ENCODE measurements at regions not wholly inside any gene's neighbourhood (a gene's known extent, or its start where the extent isn't known, plus 50 kb on each side); places are given as distances from the start of the nearest gene placed in this dataset.

DNA sequence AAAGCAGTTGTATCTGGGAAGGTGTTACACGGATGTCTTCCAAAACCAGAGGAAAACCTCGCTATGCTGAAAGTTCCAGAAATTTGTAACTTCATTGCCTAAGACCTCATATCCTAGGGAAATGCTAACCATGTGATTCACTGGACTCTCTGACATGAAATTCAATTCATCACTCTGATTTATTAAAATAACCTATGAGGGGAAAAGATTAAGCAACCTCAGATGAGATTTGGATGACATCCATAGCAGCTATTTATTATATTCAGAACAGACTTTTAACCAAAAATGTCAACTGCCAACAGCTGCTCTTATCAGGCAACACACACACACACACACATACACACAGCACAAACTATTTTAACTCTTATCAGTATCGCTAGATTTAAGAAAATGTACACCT is 1006.4 kb upstream of the CTNND2 start:
- Histone ChIP-seq H3K4me3 (ENCODE audit: low read depth, low read length) (no peak overlapping the region), H3K4me1 (ENCODE audit: control insufficient read depth, insufficient read depth, low read length) (no peaks in the 10 kb centered on the region), H3K9me3 (ENCODE audit: control insufficient read depth, insufficient read depth, low read depth, low read length) (no peaks in the 10 kb centered on the region), H3K27ac (ENCODE audit: extremely low read depth, low read depth, low read length) (no peak overlapping the region), H3K36me3 (ENCODE audit: control insufficient read depth in 2 of 2, insufficient read depth in 1 of 2, low read length in 2 of 2) (no peaks in the 10 kb centered on the region)
- ChIA-PET POLR2A (no interaction called here), CTCF (no interaction called here)
- TF ChIP-seq ZNF324 (tag by site-specific recombination; IDR thresholded peaks at IDR 0.05) (no peak), YY1 (tag by site-specific recombination; IDR thresholded peaks at IDR 0.05) (no peak), SCRT1 (tag by site-specific recombination; IDR thresholded peaks at IDR 0.05; ENCODE audit: borderline replicate concordance) (no peak), ZNF560 (tag by site-specific recombination; IDR thresholded peaks at IDR 0.05; ENCODE audit: borderline replicate concordance) (no peak), ZNF558 (tag by site-specific recombination; IDR thresholded peaks at IDR 0.05) (no peak), ZNF473 (tag by site-specific recombination; IDR thresholded peaks at IDR 0.05) (no peak), ZNF184 (tag by site-specific recombination; IDR thresholded peaks at IDR 0.05) (no peak), ZNF658 (tag by site-specific recombination; IDR thresholded peaks at IDR 0.05) (no peak), ZNF629 (tag by site-specific recombination; IDR thresholded peaks at IDR 0.05) (no peak), ZNF530 (tag by site-specific recombination; IDR thresholded peaks at IDR 0.05; ENCODE audit: low read depth) (no peak), ZNF394 (tag by site-specific recombination; IDR thresholded peaks at IDR 0.05; ENCODE audit: borderline replicate concordance) (no peak), SP7 (tag by site-specific recombination; IDR thresholded peaks at IDR 0.05) (no peak), ZNF623 (tag by site-specific recombination; IDR thresholded peaks at IDR 0.05) (no peak)

DNA sequence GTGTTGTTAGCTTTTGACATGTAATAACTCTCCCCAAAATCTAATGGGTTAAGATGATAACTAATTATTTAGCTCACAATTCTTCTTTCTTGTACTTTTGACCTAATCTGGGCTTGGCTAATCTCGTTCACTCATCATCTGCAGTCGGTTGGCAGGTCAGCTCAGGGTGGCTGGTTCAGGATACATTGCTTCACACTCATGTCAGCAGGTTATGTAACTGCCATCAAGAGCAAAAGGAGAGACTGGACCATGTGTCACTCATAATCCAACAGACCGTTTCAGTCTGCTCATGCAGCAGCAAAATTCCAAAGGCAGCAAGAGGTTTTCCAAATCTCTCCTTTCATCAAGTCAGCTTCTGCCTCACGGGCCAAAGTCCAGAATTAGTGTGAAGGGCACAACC is 998.4 kb upstream of the CTNND2 start:
- Histone ChIP-seq H3K9me3 (ENCODE audit: control insufficient read depth, insufficient read depth, low read depth, low read length) (no peaks in the 10 kb centered on the region), H3K36me3 (ENCODE audit: control insufficient read depth in 2 of 2, insufficient read depth in 1 of 2, low read length in 2 of 2) (no peaks in the 10 kb centered on the region), H3K27ac (ENCODE audit: extremely low read depth, low read depth, low read length) (no peak overlapping the region), H3K4me1 (ENCODE audit: control insufficient read depth, insufficient read depth, low read length) (no peaks in the 10 kb centered on the region), H3K4me3 (ENCODE audit: low read depth, low read length) (no peak overlapping the region)
- POLR2A ChIA-PET: no interaction called here
- CTCF ChIA-PET: interaction anchor here (0.8 kb wide), 1 partner anchor 19 kb away, joined by 3 read pairs; no protein-coding TSS in a partner anchor
- no peak for TF ChIP-seq ZNF155 (tag by site-specific recombination; IDR thresholded peaks at IDR 0.05)

- ChIA-PET POLR2A (no interaction called here), CTCF (no interaction called here)
- H3K4me1 ChIP-seq (ENCODE audit: control insufficient read depth, insufficient read depth, low read length): no peaks in the 10 kb centered on the region
- no peaks in the 10 kb centered on the region for H3K36me3 ChIP-seq (ENCODE audit: control insufficient read depth in 2 of 2, insufficient read depth in 1 of 2, low read length in 2 of 2)
- H3K27ac ChIP-seq (ENCODE audit: extremely low read depth, low read depth, low read length): no peak overlapping the region
- H3K4me3 ChIP-seq (ENCODE audit: low read depth, low read length): no peak overlapping the region
- no peaks in the 10 kb centered on the region for H3K9me3 ChIP-seq (ENCODE audit: control insufficient read depth, insufficient read depth, low read depth, low read length)
- TF ChIP-seq ZNF146 (tag by site-specific recombination; IDR thresholded peaks at IDR 0.05) (no peak), ZNF792 (tag by site-specific recombination; IDR thresholded peaks at IDR 0.05) (no peak), ZFP69B (tag by site-specific recombination; IDR thresholded peaks at IDR 0.05) (no peak), BCL11B (tag by site-specific recombination; IDR thresholded peaks at IDR 0.05; ENCODE audit: low read depth) (no peak), TRIM28 (IDR thresholded peaks at IDR 0.05; ENCODE audit: borderline replicate concordance, low read length) (no peak), SP2 (tag by site-specific recombination; IDR thresholded peaks at IDR 0.05) (no peak), ZNF621 (tag by site-specific recombination; IDR thresholded peaks at IDR 0.05) (no peak), ZNF140 (tag by site-specific recombination; IDR thresholded peaks at IDR 0.05) (no peak)
- TF ChIP-seq, protein P1, sequence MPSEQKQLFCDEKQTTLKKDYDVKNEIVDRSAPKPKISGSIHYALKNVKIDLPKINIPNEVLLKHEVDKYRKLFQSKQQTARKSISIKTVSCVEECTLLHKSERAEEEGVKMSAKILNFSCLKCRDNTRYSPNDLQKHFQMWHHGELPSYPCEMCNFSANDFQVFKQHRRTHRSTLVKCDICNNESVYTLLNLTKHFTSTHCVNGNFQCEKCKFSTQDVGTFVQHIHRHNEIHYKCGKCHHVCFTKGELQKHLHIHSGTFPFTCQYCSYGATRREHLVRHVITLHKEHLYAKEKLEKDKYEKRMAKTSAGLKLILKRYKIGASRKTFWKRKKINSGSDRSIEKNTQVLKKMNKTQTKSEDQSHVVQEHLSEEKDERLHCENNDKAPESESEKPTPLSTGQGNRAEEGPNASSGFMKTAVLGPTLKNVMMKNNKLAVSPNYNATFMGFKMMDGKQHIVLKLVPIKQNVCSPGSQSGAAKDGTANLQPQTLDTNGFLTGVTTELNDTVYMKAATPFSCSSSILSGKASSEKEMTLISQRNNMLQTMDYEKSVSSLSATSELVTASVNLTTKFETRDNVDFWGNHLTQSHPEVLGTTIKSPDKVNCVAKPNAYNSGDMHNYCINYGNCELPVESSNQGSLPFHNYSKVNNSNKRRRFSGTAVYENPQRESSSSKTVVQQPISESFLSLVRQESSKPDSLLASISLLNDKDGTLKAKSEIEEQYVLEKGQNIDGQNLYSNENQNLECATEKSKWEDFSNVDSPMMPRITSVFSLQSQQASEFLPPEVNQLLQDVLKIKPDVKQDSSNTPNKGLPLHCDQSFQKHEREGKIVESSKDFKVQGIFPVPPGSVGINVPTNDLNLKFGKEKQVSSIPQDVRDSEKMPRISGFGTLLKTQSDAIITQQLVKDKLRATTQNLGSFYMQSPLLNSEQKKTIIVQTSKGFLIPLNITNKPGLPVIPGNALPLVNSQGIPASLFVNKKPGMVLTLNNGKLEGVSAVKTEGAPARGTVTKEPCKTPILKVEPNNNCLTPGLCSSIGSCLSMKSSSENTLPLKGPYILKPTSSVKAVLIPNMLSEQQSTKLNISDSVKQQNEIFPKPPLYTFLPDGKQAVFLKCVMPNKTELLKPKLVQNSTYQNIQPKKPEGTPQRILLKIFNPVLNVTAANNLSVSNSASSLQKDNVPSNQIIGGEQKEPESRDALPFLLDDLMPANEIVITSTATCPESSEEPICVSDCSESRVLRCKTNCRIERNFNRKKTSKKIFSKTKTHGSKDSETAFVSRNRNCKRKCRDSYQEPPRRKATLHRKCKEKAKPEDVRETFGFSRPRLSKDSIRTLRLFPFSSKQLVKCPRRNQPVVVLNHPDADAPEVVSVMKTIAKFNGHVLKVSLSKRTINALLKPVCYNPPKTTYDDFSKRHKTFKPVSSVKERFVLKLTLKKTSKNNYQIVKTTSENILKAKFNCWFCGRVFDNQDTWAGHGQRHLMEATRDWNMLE (tag by site-specific recombination; conservative IDR thresholded peaks at IDR 0.05; ENCODE audit: low read depth): no peak
Measured at GRCh38 chr5:12901696-12902095, 997.5 kb upstream of the CTNND2 start.
